DND-41 (cell line): ENCODE measurements at regions not wholly inside any gene's neighbourhood (a gene's known extent, or its start where the extent isn't known, plus 50 kb on each side); places are given as distances from the start of the nearest gene placed in this dataset.

Experiments used
- ATAC-seq: fragments of 200-7000 bp; cut with Tn5 transposase; 3 replicates; pipeline ENCODE4 v1.9.1; 2021; ENCODE audit warnings: low read depth; ENCODE audit not compliant: insufficient read depth
- DNase-seq: peaks from one replicate; pipeline ENCODE4 v3.0.0-alpha.2; 2020
- H2AFZ ChIP-seq: 2 replicates; pipeline ENCODE4 v1.6.0; 2012; ENCODE audit warnings: low read depth, low read length
- H3K27ac ChIP-seq: 2 replicates; pipeline ENCODE4 v1.5.1; 2012; ENCODE audit warnings: low read length, inconsistent platforms
- H3K27me3 ChIP-seq: fragments of 200-600 bp; sonication (generic); 2 replicates; pipeline ENCODE4 v1.6.0; 2012; ENCODE audit warnings: low read length, mild to moderate bottlenecking, inconsistent platforms; ENCODE audit not compliant: insufficient read depth, poor library complexity
- H3K36me3 ChIP-seq: 2 replicates; pipeline ENCODE4 v1.5.1; 2012; ENCODE audit warnings: low read length, inconsistent platforms; ENCODE audit not compliant: insufficient read depth
- H3K4me1 ChIP-seq: 2 replicates; pipeline ENCODE4 v1.5.1; 2012; ENCODE audit warnings: mild to moderate bottlenecking, low read length; ENCODE audit not compliant: insufficient read depth
- H3K4me2 ChIP-seq: 2 replicates; pipeline ENCODE4 v1.6.0; 2012; ENCODE audit warnings: mild to moderate bottlenecking, moderate library complexity, low read length, inconsistent platforms; ENCODE audit not compliant: insufficient read depth
- H3K4me3 ChIP-seq, 2 experiments: fragments of 200-600 bp in 1 of 2; shearing (Covaris generic) in 1 of 2; 2 replicates each; pipeline ENCODE4 v1.5.1; 2012 to 2016; ENCODE audit warnings: inconsistent platforms in 2 of 2, low read length in 2 of 2, mild to moderate bottlenecking in 2 of 2, low read depth in 1 of 2, moderate library complexity in 1 of 2
- H3K79me2 ChIP-seq: 2 replicates; pipeline ENCODE4 v1.6.0; 2012; ENCODE audit warnings: low read length, inconsistent platforms; ENCODE audit not compliant: insufficient read depth
- H3K9ac ChIP-seq: 2 replicates; pipeline ENCODE4 v1.6.0; 2012; ENCODE audit warnings: low read depth, mild to moderate bottlenecking, inconsistent platforms, low read length, moderate library complexity
- H3K9me3 ChIP-seq: 2 replicates; pipeline ENCODE4 v1.5.1; 2012; ENCODE audit warnings: low read length, moderate library complexity, mild to moderate bottlenecking, inconsistent platforms; ENCODE audit not compliant: insufficient read depth, severe bottlenecking
- H4K20me1 ChIP-seq: 2 replicates; pipeline ENCODE4 v1.6.0; 2012; ENCODE audit warnings: low read length; ENCODE audit not compliant: insufficient read depth
- CTCF ChIP-seq: IDR thresholded peaks from 2 replicates; pipeline ENCODE4 v1.5.1; 2012; ENCODE audit warnings: borderline replicate concordance, low read length, moderate library complexity, mild to moderate bottlenecking; ENCODE audit not compliant: poor library complexity, severe bottlenecking; ENCODE audit errors: extremely low read depth
- EZH2 ChIP-seq: IDR thresholded peaks from 3 replicates; pipeline ENCODE4 v1.6.1; 2012; ENCODE audit warnings: borderline replicate concordance, low read depth, mild to moderate bottlenecking, moderate library complexity, low read length, inconsistent platforms; ENCODE audit not compliant: severe bottlenecking

DNA sequence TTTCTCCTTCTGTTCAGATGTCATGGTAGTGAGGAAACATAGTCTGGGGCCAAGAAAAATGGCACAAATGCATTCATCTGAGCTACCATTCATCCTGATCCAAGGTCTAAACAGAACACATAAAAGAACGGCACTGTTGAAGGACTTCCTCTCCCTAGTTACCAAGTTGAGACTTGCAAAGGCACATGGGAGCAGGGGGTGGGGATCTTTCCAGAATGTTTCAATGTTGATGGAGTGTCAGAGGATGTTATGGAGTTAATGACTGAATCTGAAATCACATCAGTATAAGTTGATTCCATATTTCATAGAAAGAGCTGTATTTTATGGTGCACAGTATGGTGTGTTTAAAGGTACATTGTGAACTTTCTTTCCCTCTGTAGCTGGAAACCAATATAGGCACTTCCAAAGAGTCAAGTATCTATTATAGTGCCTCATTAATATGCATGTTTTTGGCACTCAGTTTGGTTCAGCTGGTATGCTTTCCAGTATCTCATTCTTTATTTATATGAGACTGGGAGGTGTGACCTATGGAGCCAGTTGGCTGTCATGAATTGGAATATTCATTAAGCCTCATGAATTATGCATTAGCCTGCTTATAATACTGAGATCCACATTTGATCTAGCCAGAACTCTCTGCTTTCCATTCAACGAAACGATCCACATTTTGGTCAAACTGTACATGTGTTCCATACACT lies 603.0 kb downstream of the NR2F1-AS1 start:
- Histone ChIP-seq H3K36me3 (no peaks in the 10 kb centered on the region), H3K9ac (no peak overlapping the region), H3K4me3 (no peak overlapping the region), H3K9me3 (no peaks in the 10 kb centered on the region), H3K4me1 (no peaks in the 10 kb centered on the region), H3K4me2 (no peak overlapping the region), H3K27me3 (no peaks in the 10 kb centered on the region), H2AFZ (no peak overlapping the region), H3K27ac (no peak overlapping the region), H3K79me2 (no peaks in the 10 kb centered on the region), H4K20me1 (no peaks in the 10 kb centered on the region)
- no peak for DNase-seq
- no peak for TF ChIP-seq EZH2
- no peak for TF ChIP-seq CTCF
- ATAC-seq = no peak

GRCh38 chr5:92976156-92976555 lies 604.9 kb downstream of the NR2F1-AS1 start:
- Histone ChIP-seq H3K4me1 (no peaks in the 10 kb centered on the region), H3K4me3 (no peak overlapping the region), H3K9ac (no peak overlapping the region), H2AFZ (no peak overlapping the region), H3K9me3 (no peaks in the 10 kb centered on the region), H3K4me2 (no peak overlapping the region), H3K27me3 (no peaks in the 10 kb centered on the region), H4K20me1 (no peaks in the 10 kb centered on the region), H3K27ac (no peak overlapping the region), H3K79me2 (no peaks in the 10 kb centered on the region), H3K36me3 (no peaks in the 10 kb centered on the region)
- no peak for ATAC-seq
- TF ChIP-seq CTCF (no peak), EZH2 (no peak)
- no peak for DNase-seq

DNA sequence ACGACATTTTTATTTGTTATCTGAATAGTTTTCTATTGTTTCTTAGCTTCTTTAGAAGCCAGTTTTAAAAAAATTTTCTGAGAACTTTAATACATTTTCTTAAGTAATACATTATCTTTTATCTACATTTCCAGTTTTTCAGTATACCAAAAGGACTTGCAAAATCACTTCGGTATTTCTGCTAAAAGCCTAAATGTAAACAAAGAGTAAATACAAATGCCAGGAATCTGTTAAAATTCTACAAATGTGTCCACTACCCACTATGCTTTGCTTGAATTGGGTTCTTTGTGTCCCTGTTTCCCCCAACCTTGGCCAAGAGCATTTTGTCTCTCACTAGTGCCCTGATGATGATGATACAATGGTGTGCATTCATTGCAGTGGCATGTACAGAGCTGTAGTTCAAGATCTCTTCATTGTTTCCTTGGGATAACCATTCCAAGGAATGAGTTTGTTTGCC lies 611.2 kb downstream of the NR2F1-AS1 start:
- TF ChIP-seq EZH2 (no peak), CTCF (no peak)
- H3K4me1 ChIP-seq = no peaks in the 10 kb centered on the region
- no peak for DNase-seq
- no peak overlapping the region for H3K4me2 ChIP-seq
- no peak overlapping the region for H3K9ac ChIP-seq
- no peaks in the 10 kb centered on the region for H4K20me1 ChIP-seq
- no peaks in the 10 kb centered on the region for H3K79me2 ChIP-seq
- H3K36me3 ChIP-seq = no peaks in the 10 kb centered on the region
- no peak for ATAC-seq
- H3K4me3 ChIP-seq = no peak overlapping the region
- H3K9me3 ChIP-seq = no peaks in the 10 kb centered on the region
- no peak overlapping the region for H2AFZ ChIP-seq
- no peaks in the 10 kb centered on the region for H3K27me3 ChIP-seq
- no peak overlapping the region for H3K27ac ChIP-seq
